Activated CD4-positive, alpha-beta T cell treated with anti-CD3 and anti-CD28 coated beads, Interleukin-2, amount 50 U/mL, for 48 hours (primary cell): ENCODE measurements at regions not wholly inside any gene's neighbourhood (a gene's known extent, or its start where the extent isn't known, plus 50 kb on each side); places are given as distances from the start of the nearest gene placed in this dataset.

Experiments used
- DNase-seq, 2 experiments: peaks; one replicate each; pipeline ENCODE4 v3.0.0-alpha.2; 2020

GRCh38 chr6:156347656-156348055 lies 429.5 kb upstream of the ARID1B start:
- DNase-seq, result no peak

GRCh38 chr6:156347246-156347645 lies 429.9 kb upstream of the ARID1B start:
- DNase-seq, result no peak

GRCh38 chr6:156345700-156346099 lies 431.5 kb upstream of the ARID1B start:
- no peak for DNase-seq

- DNase-seq, result no peak
Observed at GRCh38 chr6:156344491-156344890, 432.7 kb upstream of the ARID1B start.

- DNase-seq, result no peak
Observed at GRCh38 chr6:156337801-156338200, 439.4 kb upstream of the ARID1B start.

GRCh38 chr6:156336733-156337132 lies 440.4 kb upstream of the ARID1B start:
- DNase-seq, result no peak

- DNase-seq, result no peak
Observed at GRCh38 chr6:156336089-156336488, 441.1 kb upstream of the ARID1B start.

GRCh38 chr6:156334966-156335365 lies 442.2 kb upstream of the ARID1B start:
- no peak for DNase-seq

GRCh38 chr6:156319707-156320106 lies 457.5 kb upstream of the ARID1B start:
- DNase-seq, result no peak

- no peak for DNase-seq
Observed at GRCh38 chr6:156316583-156317125, 460.5 kb upstream of the ARID1B start.

GRCh38 chr6:156315146-156315545 lies 462.0 kb upstream of the ARID1B start:
- DNase-seq, result no peak

GRCh38 chr6:156313037-156313436 lies 464.1 kb upstream of the ARID1B start:
- no peak for DNase-seq

GRCh38 chr6:156311291-156311690 lies 465.9 kb upstream of the ARID1B start:
- DNase-seq, result no peak

- no peak for DNase-seq
Observed at GRCh38 chr6:156310701-156311100, 466.5 kb upstream of the ARID1B start.

- DNase-seq, result no peak
Observed at GRCh38 chr6:156309017-156309416, 468.2 kb upstream of the ARID1B start.

GRCh38 chr6:156308604-156309003 lies 468.6 kb upstream of the ARID1B start:
- no peak for DNase-seq

GRCh38 chr6:156306531-156306930 lies 470.6 kb upstream of the ARID1B start:
- no peak for DNase-seq

- DNase-seq, result no peak
Observed at GRCh38 chr6:156283091-156283490, 494.1 kb upstream of the ARID1B start.

- no peak for DNase-seq
Observed at GRCh38 chr6:156282087-156282486, 495.1 kb upstream of the ARID1B start.

- DNase-seq, result no peak
Observed at GRCh38 chr6:156281266-156281665, 495.9 kb upstream of the ARID1B start.

- no peak for DNase-seq
Observed at GRCh38 chr6:156280065-156280464, 497.1 kb upstream of the ARID1B start.

GRCh38 chr6:156279261-156279969 lies 497.8 kb upstream of the ARID1B start:
- no peak for DNase-seq

GRCh38 chr6:156273065-156273711 lies 504.0 kb upstream of the ARID1B start:
- no peak for DNase-seq

GRCh38 chr6:156269751-156270369 lies 507.3 kb upstream of the ARID1B start:
- DNase-seq, result peak; percentile 20 to 23
